ENCODE measurements at regions not wholly inside any gene's neighbourhood (a gene's known extent, or its start where the extent isn't known, plus 50 kb on each side); places are given as distances from the start of the nearest gene placed in this dataset.

GRCh38 chr18:2424420-2424819 lies 146.9 kb downstream of the METTL4 start:
- H3K4me3 ChIP-seq (ENCODE audit: control insufficient read depth, low read depth, low read length) = no peak overlapping the region
- no peak for TF ChIP-seq CTCF (IDR thresholded peaks at IDR 0.05; ENCODE audit: control insufficient read depth, insufficient read depth, low read depth, low read length, missing control alignments)
- no peak for DNase-seq (ENCODE audit: low read depth)

GRCh38 chr18:2425426-2426317 lies 145.6 kb downstream of the METTL4 start:
- no peak for DNase-seq (ENCODE audit: low read depth)
- no peak for TF ChIP-seq CTCF (IDR thresholded peaks at IDR 0.05; ENCODE audit: control insufficient read depth, insufficient read depth, low read depth, low read length, missing control alignments)
- H3K4me3 ChIP-seq (ENCODE audit: control insufficient read depth, low read depth, low read length) = no peak overlapping the region

- no peak overlapping the region for H3K4me3 ChIP-seq (ENCODE audit: control insufficient read depth, low read depth, low read length)
- DNase-seq (ENCODE audit: low read depth) = no peak
- TF ChIP-seq CTCF (IDR thresholded peaks at IDR 0.05; ENCODE audit: control insufficient read depth, insufficient read depth, low read depth, low read length, missing control alignments) = no peak
Measured at GRCh38 chr18:2430191-2430590, 141.1 kb downstream of the METTL4 start.

GRCh38 chr18:2431806-2432205 lies 139.5 kb downstream of the METTL4 start:
- no peak for DNase-seq (ENCODE audit: low read depth)
- no peak for TF ChIP-seq CTCF (IDR thresholded peaks at IDR 0.05; ENCODE audit: control insufficient read depth, insufficient read depth, low read depth, low read length, missing control alignments)
- H3K4me3 ChIP-seq (ENCODE audit: control insufficient read depth, low read depth, low read length) = no peak overlapping the region

GRCh38 chr18:2433366-2433765 lies 137.9 kb downstream of the METTL4 start:
- DNase-seq (ENCODE audit: low read depth) = no peak
- no peak for TF ChIP-seq CTCF (IDR thresholded peaks at IDR 0.05; ENCODE audit: control insufficient read depth, insufficient read depth, low read depth, low read length, missing control alignments)
- no peak overlapping the region for H3K4me3 ChIP-seq (ENCODE audit: control insufficient read depth, low read depth, low read length)

- no peak for DNase-seq (ENCODE audit: low read depth)
- TF ChIP-seq CTCF (IDR thresholded peaks at IDR 0.05; ENCODE audit: control insufficient read depth, insufficient read depth, low read depth, low read length, missing control alignments) = no peak
- no peak overlapping the region for H3K4me3 ChIP-seq (ENCODE audit: control insufficient read depth, low read depth, low read length)
Measured at GRCh38 chr18:2441544-2441943, 129.8 kb downstream of the METTL4 start.

Measured in AG09309 (cell line).